ENCODE measurements at regions not wholly inside any gene's neighbourhood (a gene's known extent, or its start where the extent isn't known, plus 50 kb on each side); places are given as distances from the start of the nearest gene placed in this dataset.

DNA sequence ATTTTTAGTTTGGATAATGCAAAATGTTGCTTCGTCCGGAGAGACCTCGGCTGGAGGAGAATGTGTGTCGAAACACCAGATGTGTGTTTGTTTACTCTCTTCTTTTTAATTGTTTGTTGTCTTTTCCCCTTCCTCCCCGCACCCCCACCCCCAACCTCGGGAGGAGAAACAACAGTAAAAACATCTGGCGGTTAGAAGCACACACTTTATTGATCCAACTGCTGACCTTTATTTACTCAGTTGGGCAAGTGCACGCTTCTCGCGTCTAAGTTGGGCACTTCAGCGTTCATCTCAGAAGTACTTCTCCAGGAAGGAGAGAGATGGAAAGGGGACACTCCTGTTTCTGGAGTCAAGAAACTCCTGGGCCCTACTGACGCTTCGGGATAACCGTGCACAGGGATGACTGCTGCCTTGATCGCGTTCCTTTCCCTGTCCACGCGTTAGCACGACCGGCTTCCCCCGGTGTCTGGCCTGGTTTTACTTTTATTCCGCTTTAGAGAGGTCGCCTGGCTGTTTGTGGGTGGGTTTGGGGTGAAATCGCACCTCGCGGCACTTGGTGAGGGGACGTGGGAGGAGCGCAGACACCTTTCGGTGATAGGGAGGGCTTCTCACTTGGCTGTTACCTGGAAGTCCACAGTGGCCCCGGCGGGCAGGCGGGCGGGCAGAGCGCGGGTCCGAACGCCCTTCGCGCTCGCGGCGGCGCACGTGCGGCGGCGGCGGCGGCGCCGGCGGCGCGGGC, 168.3 kb upstream of the PPP1R3A start:
- no peak overlapping the region for H2BK5ac ChIP-seq (ENCODE audit: insufficient read length, low read length)
- no peaks in the 10 kb centered on the region for H3K9me3 ChIP-seq (ENCODE audit: control insufficient read depth, low read depth, low read length)
- no peak overlapping the region for H4K91ac ChIP-seq (ENCODE audit: insufficient read length, low read depth, low read length)
- peak overlapping the region; percentile 82 for H3K4me2 ChIP-seq (ENCODE audit: insufficient read depth, insufficient read length, low read length)
- Mint-ChIP-seq H3K36me3 (ENCODE audit: insufficient read depth in 1 of 3, low read depth in 3 of 3) (no peaks in the 10 kb centered on the region; a peak in 1 of 7 replicates), H3K27me3 (ENCODE audit: low read depth) (peaks cover 90% of the 10 kb centered on the region), H3K9me3 (peaks cover 0 to 3% of the 10 kb centered on the region in 2 experiments; a peak in 2 of 5 replicates), H3K27ac (no peak overlapping the region), H3K4me3 (peak overlapping the region; percentile 72 to 93), H3K4me1 (peaks cover 39% of the 10 kb centered on the region in 2 experiments)
- H4K20me1 ChIP-seq (ENCODE audit: control insufficient read depth, insufficient read depth, insufficient read length): no peaks in the 10 kb centered on the region
- H2BK120ac ChIP-seq (ENCODE audit: low read depth, low read length, poor library complexity, severe bottlenecking): no peak overlapping the region
- H3K27ac ChIP-seq (ENCODE audit: insufficient read length, low read depth, low read length): no peak overlapping the region
- H3K79me2 ChIP-seq (ENCODE audit: insufficient read depth, low read length): no peaks in the 10 kb centered on the region
- no peak overlapping the region for H3K9ac ChIP-seq (ENCODE audit: extremely low read depth, insufficient read length, low read length)
- peaks cover 3% of the 10 kb centered on the region; the same call in 1 of the 2 replicates for H3K4me1 ChIP-seq (ENCODE audit: insufficient read depth, low read length)
- no CpG with 5 or more reads among the region's 54 CpGs for WGBS (ENCODE audit: extremely low coverage, insufficient read length, low lambda C conversion rate)
- H3K79me1 ChIP-seq (ENCODE audit: insufficient read depth, low read depth, low read length, poor library complexity, severe bottlenecking): no peaks in the 10 kb centered on the region
- TF ChIP-seq, protein P1, sequence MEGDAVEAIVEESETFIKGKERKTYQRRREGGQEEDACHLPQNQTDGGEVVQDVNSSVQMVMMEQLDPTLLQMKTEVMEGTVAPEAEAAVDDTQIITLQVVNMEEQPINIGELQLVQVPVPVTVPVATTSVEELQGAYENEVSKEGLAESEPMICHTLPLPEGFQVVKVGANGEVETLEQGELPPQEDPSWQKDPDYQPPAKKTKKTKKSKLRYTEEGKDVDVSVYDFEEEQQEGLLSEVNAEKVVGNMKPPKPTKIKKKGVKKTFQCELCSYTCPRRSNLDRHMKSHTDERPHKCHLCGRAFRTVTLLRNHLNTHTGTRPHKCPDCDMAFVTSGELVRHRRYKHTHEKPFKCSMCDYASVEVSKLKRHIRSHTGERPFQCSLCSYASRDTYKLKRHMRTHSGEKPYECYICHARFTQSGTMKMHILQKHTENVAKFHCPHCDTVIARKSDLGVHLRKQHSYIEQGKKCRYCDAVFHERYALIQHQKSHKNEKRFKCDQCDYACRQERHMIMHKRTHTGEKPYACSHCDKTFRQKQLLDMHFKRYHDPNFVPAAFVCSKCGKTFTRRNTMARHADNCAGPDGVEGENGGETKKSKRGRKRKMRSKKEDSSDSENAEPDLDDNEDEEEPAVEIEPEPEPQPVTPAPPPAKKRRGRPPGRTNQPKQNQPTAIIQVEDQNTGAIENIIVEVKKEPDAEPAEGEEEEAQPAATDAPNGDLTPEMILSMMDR (conservative IDR thresholded peaks at IDR 0.05): no peak
- no peak overlapping the region for H2AK5ac ChIP-seq (ENCODE audit: insufficient read length, low read length)
- no peak overlapping the region for H3K56ac ChIP-seq (ENCODE audit: insufficient read length, low read depth, low read length)
- H2AFZ ChIP-seq (ENCODE audit: low read length): no peak overlapping the region
- H2BK12ac ChIP-seq (ENCODE audit: insufficient read length, low read depth, low read length): no peak overlapping the region
- H3K14ac ChIP-seq (ENCODE audit: insufficient read depth, low read length): no peak overlapping the region
- H4K8ac ChIP-seq (replicated peaks; ENCODE audit: insufficient read length, low read depth, low read length): no peak overlapping the region
- no peak overlapping the region for H3K23ac ChIP-seq (ENCODE audit: insufficient read length, low read depth, low read length)
- no peak for DNase-seq
- H3K18ac ChIP-seq (ENCODE audit: insufficient read length, low read depth, low read length): no peak overlapping the region
- H3K23me2 ChIP-seq (ENCODE audit: insufficient read length, low read depth, low read length, poor library complexity, severe bottlenecking): peaks cover 45% of the 10 kb centered on the region
- H3K4ac ChIP-seq (ENCODE audit: low read depth, low read length): no peak overlapping the region
- peaks cover 43% of the 10 kb centered on the region for H3K27me3 ChIP-seq (ENCODE audit: insufficient read depth, low read length)
- no peak overlapping the region for H4K5ac ChIP-seq (ENCODE audit: insufficient read length, low read depth, low read length)
- H3T11ph ChIP-seq (ENCODE audit: low read length): no peak overlapping the region
- H2BK15ac ChIP-seq (ENCODE audit: low read depth, low read length): no peak overlapping the region
- no peak overlapping the region for H2BK20ac ChIP-seq (ENCODE audit: low read depth, low read length, poor library complexity, severe bottlenecking)
